Epidermal melanocyte (primary cell): ENCODE measurements at regions not wholly inside any gene's neighbourhood (a gene's known extent, or its start where the extent isn't known, plus 50 kb on each side); places are given as distances from the start of the nearest gene placed in this dataset.

Source experiments
- DNase-seq: peaks from one replicate; pipeline ENCODE4 v3.0.0; 2011; ENCODE audit warnings: low spot score; ENCODE audit not compliant: insufficient read length

DNA sequence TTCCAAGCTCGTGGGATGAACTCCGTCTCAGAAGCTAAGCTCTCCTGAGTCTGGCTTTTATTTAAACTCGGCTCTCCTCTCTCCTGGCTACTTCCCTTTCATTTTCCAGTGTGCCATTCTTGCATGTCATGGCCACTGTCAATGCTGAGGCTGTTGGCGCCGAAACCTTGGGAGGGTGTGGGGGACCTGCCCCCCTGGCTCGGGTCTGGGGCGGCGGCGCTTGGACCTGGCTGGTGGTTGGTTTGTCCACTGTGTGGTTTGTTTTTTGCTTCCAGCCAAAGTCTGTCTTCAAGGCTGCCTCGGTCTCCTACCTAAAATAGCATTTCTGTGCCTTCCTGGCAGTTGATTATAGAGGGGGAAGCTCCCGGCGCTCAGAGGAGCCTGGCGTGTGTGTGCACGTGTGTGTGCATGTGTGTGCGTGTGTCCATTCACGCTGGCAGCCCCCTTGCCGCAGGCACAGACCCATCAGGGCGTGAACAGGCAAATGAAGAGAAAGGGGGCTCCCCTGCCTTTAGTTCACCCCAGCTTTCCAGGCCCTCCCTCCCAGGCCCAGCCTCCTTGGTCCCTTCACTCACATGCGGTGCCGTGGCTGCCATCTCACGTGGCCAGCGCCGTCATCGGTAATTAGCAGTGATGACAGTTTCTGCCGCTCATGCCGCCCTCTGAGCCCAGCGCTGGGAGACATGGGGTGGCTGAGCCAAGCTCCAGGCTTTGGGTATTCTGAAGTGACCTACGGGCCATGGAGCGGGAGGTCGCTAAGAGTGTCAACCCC lies 179.9 kb downstream of the SEC14L1 start:
- DNase-seq: no peak

DNA sequence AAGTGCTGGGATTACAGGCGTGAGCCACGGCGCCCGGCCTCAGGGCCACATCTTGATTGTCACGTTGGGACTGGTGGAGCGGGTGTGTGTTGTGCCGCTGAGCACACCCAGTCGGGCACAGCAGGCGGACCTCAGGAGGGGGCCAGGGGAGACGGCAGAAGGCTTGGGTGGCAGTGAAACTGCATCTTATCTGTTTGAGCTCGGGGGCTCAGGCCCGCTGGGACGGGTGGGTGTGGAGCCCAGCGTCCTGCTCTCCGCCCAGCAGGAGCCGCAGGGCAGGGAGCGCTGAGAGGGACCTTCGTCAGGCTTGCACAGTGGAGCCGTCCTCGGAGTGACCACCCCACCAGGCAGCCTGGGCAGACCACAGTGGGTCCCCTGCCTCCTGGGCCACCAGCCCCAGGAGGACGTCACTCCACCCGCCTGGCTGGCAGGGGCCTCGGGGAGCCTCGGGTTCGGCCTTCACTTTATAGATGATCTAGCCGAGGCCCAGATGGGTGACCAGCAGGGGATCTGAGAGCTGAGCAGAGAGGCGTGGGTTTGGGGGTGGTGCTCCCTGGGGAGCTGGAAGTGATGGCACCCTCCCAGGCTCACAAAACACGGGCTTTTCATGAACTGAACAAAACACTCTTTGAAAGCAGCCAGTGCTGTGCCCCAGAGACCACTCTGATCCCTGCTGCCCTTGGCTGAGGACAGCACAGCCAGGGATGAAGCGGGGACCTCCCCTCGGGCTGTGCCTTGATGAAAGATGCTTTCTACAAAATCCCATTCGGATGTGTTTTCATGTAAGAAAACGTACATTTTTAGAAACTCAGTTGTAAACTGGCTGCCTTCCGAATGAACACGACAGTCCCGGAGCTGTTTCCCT lies 181.1 kb downstream of the SEC14L1 start:
- no peak for DNase-seq

GRCh38 chr17:77322514-77323412 lies 182.0 kb downstream of the SEC14L1 start:
- peak; percentile 34 for DNase-seq

GRCh38 chr17:77323413-77324171 lies 182.8 kb downstream of the SEC14L1 start:
- DNase-seq: no peak

DNA sequence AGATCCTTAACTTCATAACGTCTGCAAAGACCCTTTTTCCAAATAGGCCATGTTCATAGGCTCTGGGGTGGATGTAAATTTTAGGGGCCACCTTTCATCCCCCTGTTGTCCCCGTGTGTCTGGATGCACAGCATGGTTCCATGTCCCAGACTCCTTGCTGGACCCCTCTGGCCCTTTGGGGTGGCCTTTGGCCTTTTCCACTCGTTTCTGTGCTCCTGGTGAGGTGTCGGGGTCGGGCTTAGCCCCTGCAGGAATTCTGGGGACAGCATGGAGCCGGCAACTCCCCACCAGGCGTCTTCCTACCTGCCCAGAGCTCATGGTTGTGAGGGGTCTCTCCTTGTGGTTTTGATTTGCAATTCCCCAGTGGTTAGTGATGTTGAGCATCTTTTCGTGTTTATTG lies 183.5 kb downstream of the SEC14L1 start:
- DNase-seq: no peak

GRCh38 chr17:77325577-77326075 lies 184.9 kb downstream of the SEC14L1 start:
- peak; percentile 13 for DNase-seq

- DNase-seq: no peak
These were observed 185.4 kb downstream of the SEC14L1 start for GRCh38 chr17:77326076-77326591.

- DNase-seq: no peak
These were observed 185.9 kb downstream of the SEC14L1 start for GRCh38 chr17:77326636-77327035.

GRCh38 chr17:77327181-77327565 lies 186.4 kb downstream of the SEC14L1 start:
- DNase-seq: no peak

DNA sequence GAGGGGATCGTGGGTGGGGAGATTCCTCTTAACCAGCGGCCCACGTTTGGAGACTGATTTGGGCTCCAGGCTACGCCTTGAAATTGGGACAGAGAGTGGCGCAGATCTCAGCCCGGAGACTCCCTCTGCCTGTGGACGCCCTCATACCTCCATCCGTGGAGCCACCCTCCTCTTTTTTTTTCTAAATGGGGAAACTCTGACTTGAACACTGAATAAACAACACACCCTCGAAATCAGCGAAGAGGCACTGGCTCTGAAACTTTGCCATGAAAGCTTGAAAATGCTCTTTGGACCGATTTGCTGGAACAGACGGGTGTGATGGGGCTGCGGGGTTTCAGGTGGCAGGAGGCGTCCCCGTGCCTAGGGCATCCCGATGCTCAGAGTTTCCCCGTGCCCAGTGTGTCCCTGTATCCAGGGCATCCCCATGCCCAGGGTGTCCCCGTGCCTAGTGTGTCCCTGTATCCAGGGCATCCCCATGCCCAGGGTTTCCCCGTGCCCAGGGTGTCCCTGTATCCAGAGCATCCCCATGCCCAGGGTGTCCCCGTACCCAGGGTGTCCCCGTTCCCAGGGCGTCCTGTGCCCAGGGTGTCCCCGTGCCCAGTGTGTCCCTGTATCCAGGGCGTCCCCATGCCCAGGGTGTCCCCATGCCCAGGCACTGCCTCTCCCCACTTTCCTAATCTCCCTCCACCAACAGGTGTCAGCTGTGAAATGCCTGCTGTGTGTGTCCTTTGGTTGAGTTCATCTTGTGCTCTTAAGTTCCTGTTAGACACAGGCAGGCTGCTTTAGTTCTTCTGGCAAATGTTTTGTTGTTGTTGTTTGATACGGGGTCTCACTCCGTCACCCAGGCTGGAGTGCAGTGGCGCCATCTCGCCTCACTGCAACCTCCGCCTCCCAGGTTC lies 187.0 kb downstream of the SEC14L1 start:
- DNase-seq: no peak

DNA sequence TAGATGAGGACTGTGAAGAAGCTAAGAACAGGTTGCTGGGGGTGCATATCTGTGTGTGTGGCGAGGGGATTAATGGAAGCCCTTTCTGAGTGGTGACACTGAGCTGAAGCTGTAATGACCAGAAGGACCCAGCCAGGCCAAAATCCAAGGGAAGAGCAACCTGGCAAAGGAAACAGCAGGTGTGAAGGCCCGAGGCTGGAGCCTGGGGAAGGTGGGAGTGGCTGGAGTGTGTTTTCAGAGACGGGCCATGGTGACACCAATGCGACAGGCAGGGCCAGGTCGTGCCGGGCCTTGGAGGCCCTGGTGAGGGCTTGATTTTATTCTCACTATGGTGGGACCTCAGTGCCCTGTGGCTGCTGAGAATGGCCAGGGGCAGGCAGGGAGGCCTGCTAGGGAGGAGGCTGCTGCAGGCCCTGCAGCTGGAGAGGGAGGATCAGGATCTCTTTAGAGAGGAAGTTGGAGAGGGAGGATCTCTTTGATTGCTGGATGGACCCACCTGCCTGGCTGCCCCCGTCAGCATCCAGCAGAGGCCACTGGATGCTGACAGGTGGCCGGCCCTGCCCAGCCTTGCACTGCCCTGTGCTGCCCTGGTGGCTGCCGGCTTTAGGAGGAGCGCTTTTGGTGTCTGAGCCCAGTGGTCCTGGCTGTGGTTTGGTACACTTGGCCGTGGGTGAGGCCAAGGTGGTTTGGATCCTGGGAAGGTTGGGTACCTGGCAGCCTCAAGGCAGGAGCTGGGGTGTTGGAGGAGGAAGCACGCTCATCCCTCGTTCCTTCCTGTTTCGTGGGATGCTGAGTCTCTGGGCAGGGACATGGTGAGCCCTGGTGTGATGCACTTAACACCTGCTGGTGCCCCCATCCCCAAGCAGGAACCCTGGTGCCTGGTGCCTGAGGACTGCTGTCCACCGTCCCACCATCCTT lies 188.3 kb downstream of the SEC14L1 start:
- DNase-seq: no peak

DNA sequence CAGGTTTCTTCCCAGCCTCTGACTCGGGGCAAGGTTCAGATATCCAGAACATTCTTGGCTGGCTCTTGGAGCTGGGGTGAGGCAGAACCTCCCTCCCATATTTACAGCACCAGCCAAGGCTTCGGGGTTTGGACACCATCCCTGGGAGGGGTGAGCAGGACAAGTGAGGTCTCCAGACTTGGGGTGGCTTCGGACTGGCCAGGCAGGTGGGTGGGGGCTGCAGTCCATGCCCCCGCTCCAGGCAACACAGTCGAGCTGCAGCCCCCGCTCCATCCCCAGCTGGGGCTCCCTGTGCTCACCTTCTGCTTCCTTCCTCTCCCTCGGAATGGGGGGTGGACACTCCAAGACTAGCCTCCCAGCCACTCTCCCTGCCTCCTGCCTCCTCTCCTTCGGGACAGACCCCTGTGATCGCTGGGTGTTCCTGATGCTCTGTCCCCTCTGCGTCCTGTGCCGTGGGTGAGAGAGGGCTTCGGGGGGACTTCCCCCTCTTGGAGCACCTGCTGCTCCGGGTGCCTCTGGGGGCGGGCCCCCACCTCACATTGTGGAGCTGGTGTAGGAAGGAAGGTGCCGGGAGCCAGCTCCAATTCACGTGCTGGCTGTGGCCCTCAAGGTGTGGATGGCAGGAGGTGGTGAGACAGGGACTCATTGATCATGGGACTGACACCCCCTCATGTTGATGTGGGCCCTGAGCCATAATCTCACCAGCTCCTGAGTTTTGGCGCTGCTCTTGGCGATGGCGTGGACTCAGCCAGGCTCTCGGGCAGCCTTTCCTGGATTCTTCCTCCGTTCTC lies 189.2 kb downstream of the SEC14L1 start:
- no peak for DNase-seq

GRCh38 chr17:77330602-77331081 lies 189.9 kb downstream of the SEC14L1 start:
- DNase-seq: no peak

- DNase-seq: peak; percentile 89
These were observed 190.6 kb downstream of the SEC14L1 start for GRCh38 chr17:77331301-77331864.

- no peak for DNase-seq
These were observed 191.5 kb downstream of the SEC14L1 start for GRCh38 chr17:77332034-77332971.
